Neural cell (in vitro differentiated cells): ENCODE measurements at regions not wholly inside any gene's neighbourhood (a gene's known extent, or its start where the extent isn't known, plus 50 kb on each side); places are given as distances from the start of the nearest gene placed in this dataset.

Experiments
- CTCF ChIP-seq: fragments of 450-650 bp; IDR thresholded peaks from 2 replicates; pipeline ENCODE4 v1.5.1; 2014; ENCODE audit warnings: antibody characterized with exemption, mild to moderate bottlenecking, moderate library complexity; ENCODE audit not compliant: poor library complexity, severe bottlenecking
- EP300 ChIP-seq: fragments of 450-650 bp; conservative IDR thresholded peaks from 2 replicates; pipeline ENCODE4 v1.6.1; 2014; ENCODE audit warnings: antibody characterized with exemption, mild to moderate bottlenecking, moderate library complexity; ENCODE audit not compliant: poor library complexity, severe bottlenecking
- EZH2 ChIP-seq: fragments of 200-600, 300-800 bp; shearing (Covaris generic), sonication (generic); IDR thresholded peaks from 2 replicates; pipeline ENCODE4 v1.6.1; 2014; ENCODE audit warnings: antibody characterized with exemption, low read length, borderline replicate concordance, mild to moderate bottlenecking; ENCODE audit not compliant: insufficient read depth, poor library complexity, severe bottlenecking
- RAD21 ChIP-seq: fragments of 450-650 bp; conservative IDR thresholded peaks from 2 replicates; pipeline ENCODE4 v1.6.1; 2014; ENCODE audit warnings: antibody characterized with exemption, mild to moderate bottlenecking, moderate library complexity
- SMC3 ChIP-seq: fragments of 450-650 bp; conservative IDR thresholded peaks from 2 replicates; pipeline ENCODE4 v1.6.1; 2014; ENCODE audit warnings: antibody characterized with exemption, mild to moderate bottlenecking, moderate library complexity; ENCODE audit not compliant: poor library complexity

GRCh38 chr13:61183670-61184069, 232.0 kb downstream of the PCDH20 start:
- peak; percentile 77 for TF ChIP-seq EP300
- TF ChIP-seq EZH2 = no peak
- no peak for TF ChIP-seq CTCF
- no peak for TF ChIP-seq RAD21
- no peak for TF ChIP-seq SMC3
